HEK293 (cell line): ENCODE measurements at regions not wholly inside any gene's neighbourhood (a gene's known extent, or its start where the extent isn't known, plus 50 kb on each side); places are given as distances from the start of the nearest gene placed in this dataset.

Experiments used
- CTCF ChIA-PET: fragments of 350-600 bp; formaldehyde crosslinking; extraction: SDS; loops from one replicate; lab custom pipeline; 2021; ENCODE audit warnings: antibody characterized with exemption; lab: Yijun Ruan, JAX
- POLR2A ChIA-PET: fragments of 300-600 bp; formaldehyde crosslinking; extraction: SDS; loops from one replicate; lab custom pipeline; 2020; ENCODE audit warnings: antibody characterized with exemption, inconsistent platforms; lab: Yijun Ruan, JAX
- H3K27ac ChIP-seq: fragments of 200-500 bp; sonication (Bioruptor generic); 2 replicates; pipeline ENCODE4 v1.5.1; 2014; ENCODE audit warnings: low read depth, low read length, control low read depth, inconsistent platforms; ENCODE audit errors: extremely low read depth
- H3K36me3 ChIP-seq, 2 experiments: fragments of 200-500 bp in 1 of 2; sonication (Bioruptor generic) in 1 of 2; 1 replicate in 1 of 2; 2 replicates in 1 of 2; pipeline ENCODE4 v1.5.1; 2014 to 2017; ENCODE audit warnings: inconsistent platforms in 2 of 2, low read length in 2 of 2; ENCODE audit not compliant: control insufficient read depth in 2 of 2, insufficient read depth in 1 of 2
- H3K4me1 ChIP-seq: fragments of 200-500 bp; sonication (Bioruptor generic); 2 replicates; pipeline ENCODE4 v1.5.1; 2014; ENCODE audit warnings: mild to moderate bottlenecking, low read length, inconsistent platforms; ENCODE audit not compliant: control insufficient read depth, insufficient read depth
- H3K4me3 ChIP-seq: 2 replicates; pipeline ENCODE4 v1.5.1; 2011; ENCODE audit warnings: low read depth, mild to moderate bottlenecking, control low read depth, low read length, moderate library complexity
- H3K9me3 ChIP-seq: fragments of 200-500 bp; sonication (Bioruptor generic); 2 replicates; pipeline ENCODE4 v1.5.1; 2014; ENCODE audit warnings: low read depth, low read length, inconsistent platforms; ENCODE audit not compliant: control insufficient read depth, insufficient read depth
- BCL6B ChIP-seq: fragments of 450-650 bp; formaldehyde crosslinking; IDR thresholded peaks from 2 replicates; pipeline ENCODE4 v1.5.1; 2017; ENCODE audit warnings: missing biosample characterization, missing genetic modification characterization
- KLF10 ChIP-seq: fragments of 450-650 bp; IDR thresholded peaks from 2 replicates; pipeline ENCODE4 v1.5.1; 2018; ENCODE audit warnings: missing biosample characterization, mild to moderate bottlenecking, missing genetic modification characterization
- KLF17 ChIP-seq: fragments of 450-650 bp; formaldehyde crosslinking; IDR thresholded peaks from 2 replicates; pipeline ENCODE4 v1.5.1; 2016; ENCODE audit warnings: missing biosample characterization, missing genetic modification characterization
- KLF7 ChIP-seq: fragments of 450-650 bp; formaldehyde crosslinking; IDR thresholded peaks from 2 replicates; pipeline ENCODE4 v1.5.1; 2016; ENCODE audit warnings: missing biosample characterization, missing genetic modification characterization, borderline replicate concordance
- RBAK ChIP-seq: fragments of 450-650 bp; formaldehyde crosslinking; IDR thresholded peaks from 2 replicates; pipeline ENCODE4 v1.5.1; 2016; ENCODE audit warnings: missing biosample characterization, missing genetic modification characterization
- SETDB1 ChIP-seq: IDR thresholded peaks from one replicate; pipeline ENCODE4 v1.6.1; 2017; ENCODE audit warnings: mild to moderate bottlenecking, low read length, moderate library complexity, mixed read lengths; ENCODE audit not compliant: insufficient read length
- SP3 ChIP-seq: fragments of 450-650 bp; formaldehyde crosslinking; IDR thresholded peaks from 2 replicates; pipeline ENCODE4 v1.5.1; 2016; ENCODE audit warnings: missing biosample characterization, missing genetic modification characterization
- ZEB2 ChIP-seq: fragments of 450-650 bp; formaldehyde crosslinking; IDR thresholded peaks from 2 replicates; pipeline ENCODE4 v1.5.1; 2016; ENCODE audit warnings: missing biosample characterization, missing genetic modification characterization
- ZNF121 ChIP-seq: fragments of 450-650 bp; formaldehyde crosslinking; IDR thresholded peaks from 2 replicates; pipeline ENCODE4 v1.5.1; 2016; ENCODE audit warnings: missing biosample characterization, missing genetic modification characterization
- ZNF132 ChIP-seq: fragments of 450-650 bp; formaldehyde crosslinking; IDR thresholded peaks from 2 replicates; pipeline ENCODE4 v1.5.1; 2017; ENCODE audit warnings: missing biosample characterization, missing genetic modification characterization, borderline replicate concordance
- ZNF133 ChIP-seq: fragments of 450-650 bp; formaldehyde crosslinking; IDR thresholded peaks from 2 replicates; pipeline ENCODE4 v1.5.1; 2016; ENCODE audit warnings: missing biosample characterization, missing genetic modification characterization
- ZNF16 ChIP-seq: fragments of 450-650 bp; formaldehyde crosslinking; IDR thresholded peaks from 2 replicates; pipeline ENCODE4 v1.5.1; 2016; ENCODE audit warnings: low read depth, missing biosample characterization, missing genetic modification characterization
- ZNF184 ChIP-seq: fragments of 450-650 bp; IDR thresholded peaks from 2 replicates; pipeline ENCODE4 v1.5.1; 2018; ENCODE audit warnings: missing biosample characterization, mild to moderate bottlenecking, missing genetic modification characterization
- ZNF544 ChIP-seq: fragments of 450-650 bp; formaldehyde crosslinking; IDR thresholded peaks from 2 replicates; pipeline ENCODE4 v1.5.0; 2017; ENCODE audit warnings: missing biosample characterization, missing genetic modification characterization
- ZNF560 ChIP-seq: fragments of 450-650 bp; formaldehyde crosslinking; IDR thresholded peaks from 2 replicates; pipeline ENCODE4 v1.5.1; 2017; ENCODE audit warnings: missing biosample characterization, missing genetic modification characterization, borderline replicate concordance
- ZNF624 ChIP-seq: fragments of 450-650 bp; formaldehyde crosslinking; IDR thresholded peaks from 2 replicates; pipeline ENCODE4 v1.5.1; 2017; ENCODE audit warnings: missing biosample characterization, missing genetic modification characterization
- ZNF629 ChIP-seq: fragments of 450-650 bp; formaldehyde crosslinking; IDR thresholded peaks from 2 replicates; pipeline ENCODE4 v1.5.1; 2017; ENCODE audit warnings: missing biosample characterization, missing genetic modification characterization
- ZNF654 ChIP-seq: fragments of 450-650 bp; formaldehyde crosslinking; IDR thresholded peaks from 2 replicates; pipeline ENCODE4 v1.5.1; 2016; ENCODE audit warnings: low read depth, missing biosample characterization, missing genetic modification characterization
- ZNF704 ChIP-seq: fragments of 450-650 bp; formaldehyde crosslinking; IDR thresholded peaks from 2 replicates; pipeline ENCODE4 v1.5.1; 2016; ENCODE audit warnings: missing biosample characterization, missing genetic modification characterization
- ZNF843 ChIP-seq: fragments of 450-650 bp; formaldehyde crosslinking; IDR thresholded peaks from 2 replicates; pipeline ENCODE4 v1.5.1; 2016; ENCODE audit warnings: missing biosample characterization, missing genetic modification characterization
- TF ChIP-seq, protein P1 (sequence below): fragments of 450-650 bp; formaldehyde crosslinking; IDR thresholded peaks from 2 replicates; pipeline ENCODE4 v1.5.1; 2016; ENCODE audit warnings: missing biosample characterization, missing genetic modification characterization
- TF ChIP-seq, protein P2 (sequence below): fragments of 450-650 bp; formaldehyde crosslinking; IDR thresholded peaks from 2 replicates; pipeline ENCODE4 v1.5.1; 2017; ENCODE audit warnings: missing biosample characterization, mild to moderate bottlenecking, missing genetic modification characterization, moderate library complexity

DNA sequence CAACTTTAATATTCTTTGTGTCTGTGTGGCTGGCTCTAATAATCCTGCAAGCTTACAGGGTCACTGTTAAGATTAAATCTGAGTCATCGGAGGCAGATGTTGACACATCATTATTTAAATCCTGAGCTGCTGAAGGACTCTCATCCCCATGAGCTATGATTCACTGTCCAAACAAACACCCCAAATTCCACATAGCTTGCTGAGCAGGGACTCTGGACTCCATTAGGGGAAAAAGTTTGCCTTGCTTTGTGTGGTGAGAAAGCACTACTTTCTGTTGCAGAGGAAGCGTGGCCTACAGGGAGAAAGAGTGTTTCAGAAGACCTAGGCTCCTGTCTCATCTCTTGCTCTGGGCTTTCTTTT is 213.7 kb downstream of the PDCD6IP start (continued):
- TF ChIP-seq, protein P1, sequence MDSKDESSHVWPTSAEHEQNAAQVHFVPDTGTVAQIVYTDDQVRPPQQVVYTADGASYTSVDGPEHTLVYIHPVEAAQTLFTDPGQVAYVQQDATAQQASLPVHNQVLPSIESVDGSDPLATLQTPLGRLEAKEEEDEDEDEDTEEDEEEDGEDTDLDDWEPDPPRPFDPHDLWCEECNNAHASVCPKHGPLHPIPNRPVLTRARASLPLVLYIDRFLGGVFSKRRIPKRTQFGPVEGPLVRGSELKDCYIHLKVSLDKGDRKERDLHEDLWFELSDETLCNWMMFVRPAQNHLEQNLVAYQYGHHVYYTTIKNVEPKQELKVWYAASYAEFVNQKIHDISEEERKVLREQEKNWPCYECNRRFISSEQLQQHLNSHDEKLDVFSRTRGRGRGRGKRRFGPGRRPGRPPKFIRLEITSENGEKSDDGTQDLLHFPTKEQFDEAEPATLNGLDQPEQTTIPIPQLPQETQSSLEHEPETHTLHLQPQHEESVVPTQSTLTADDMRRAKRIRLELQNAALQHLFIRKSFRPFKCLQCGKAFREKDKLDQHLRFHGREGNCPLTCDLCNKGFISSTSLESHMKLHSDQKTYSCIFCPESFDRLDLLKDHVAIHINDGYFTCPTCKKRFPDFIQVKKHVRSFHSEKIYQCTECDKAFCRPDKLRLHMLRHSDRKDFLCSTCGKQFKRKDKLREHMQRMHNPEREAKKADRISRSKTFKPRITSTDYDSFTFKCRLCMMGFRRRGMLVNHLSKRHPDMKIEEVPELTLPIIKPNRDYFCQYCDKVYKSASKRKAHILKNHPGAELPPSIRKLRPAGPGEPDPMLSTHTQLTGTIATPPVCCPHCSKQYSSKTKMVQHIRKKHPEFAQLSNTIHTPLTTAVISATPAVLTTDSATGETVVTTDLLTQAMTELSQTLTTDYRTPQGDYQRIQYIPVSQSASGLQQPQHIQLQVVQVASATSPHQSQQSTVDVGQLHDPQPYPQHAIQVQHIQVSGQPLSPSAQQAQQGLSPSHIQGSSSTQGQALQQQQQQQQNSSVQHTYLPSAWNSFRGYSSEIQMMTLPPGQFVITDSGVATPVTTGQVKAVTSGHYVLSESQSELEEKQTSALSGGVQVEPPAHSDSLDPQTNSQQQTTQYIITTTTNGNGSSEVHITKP (tag by site-specific recombination): 0 out of 2 replicates have a peak, but pooled peaks have one; percentile 24
- TF ChIP-seq ZNF184 (tag by site-specific recombination) (peak; percentile 18; the same call in 1 of the 2 replicates), ZEB2 (tag by site-specific recombination) (peak; percentile 80), ZNF843 (tag by site-specific recombination) (peak; percentile 78), KLF10 (tag by site-specific recombination) (0 out of 2 replicates have a peak, but pooled peaks have one; percentile 33), ZNF560 (tag by site-specific recombination) (no peak), KLF17 (tag by site-specific recombination) (0 out of 2 replicates have a peak, but pooled peaks have one; percentile 32)

DNA sequence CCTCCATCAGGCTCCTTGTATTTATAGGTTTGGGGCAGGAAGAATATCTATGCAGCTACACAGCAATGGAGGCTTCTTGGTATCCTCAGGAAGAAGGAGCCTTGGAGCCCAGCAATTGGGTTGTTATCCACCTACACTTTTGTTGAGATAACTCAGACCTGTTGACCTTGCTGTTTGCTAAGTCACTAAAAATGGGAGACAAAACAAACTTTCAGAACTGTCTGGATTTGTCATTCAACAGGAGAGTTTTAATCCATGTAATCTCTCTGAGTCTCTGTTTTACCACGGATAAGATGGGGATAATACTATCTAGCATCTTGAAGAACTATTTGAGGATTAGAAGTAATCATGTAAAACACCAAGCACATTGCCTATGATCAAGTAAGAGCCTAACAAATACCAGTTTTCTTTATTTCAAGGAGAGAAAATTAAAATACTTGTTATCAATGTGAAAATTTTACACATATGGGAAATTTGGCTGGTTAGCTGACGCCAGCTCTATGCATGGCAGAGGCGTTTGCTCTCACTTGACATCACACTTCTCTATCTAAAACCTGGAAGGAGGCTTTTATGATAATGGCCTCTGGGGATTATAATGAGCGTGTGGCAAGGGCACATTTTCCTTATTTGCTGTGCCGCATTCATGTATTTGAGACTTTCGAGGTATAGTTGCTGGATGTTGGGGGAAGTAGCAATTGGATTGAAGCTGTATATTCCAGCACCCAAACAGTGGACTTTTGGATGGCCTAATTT is 215.6 kb downstream of the PDCD6IP start:
- Histone ChIP-seq H3K27ac (no peak overlapping the region), H3K36me3 (no peaks in the 10 kb centered on the region), H3K4me1 (peaks cover 3% of the 10 kb centered on the region), H3K9me3 (no peaks in the 10 kb centered on the region), H3K4me3 (no peak overlapping the region)
- TF ChIP-seq SP3 (no peak), ZNF132 (tag by site-specific recombination) (no peak), ZNF624 (no peak)
- ChIA-PET POLR2A (no interaction called here), CTCF (interaction anchor here (0.7 to 4.7 kb wide), 2 partner anchors 60 to 130 kb away, joined by 3 to 57 read pairs; no protein-coding TSS in a partner anchor)

DNA sequence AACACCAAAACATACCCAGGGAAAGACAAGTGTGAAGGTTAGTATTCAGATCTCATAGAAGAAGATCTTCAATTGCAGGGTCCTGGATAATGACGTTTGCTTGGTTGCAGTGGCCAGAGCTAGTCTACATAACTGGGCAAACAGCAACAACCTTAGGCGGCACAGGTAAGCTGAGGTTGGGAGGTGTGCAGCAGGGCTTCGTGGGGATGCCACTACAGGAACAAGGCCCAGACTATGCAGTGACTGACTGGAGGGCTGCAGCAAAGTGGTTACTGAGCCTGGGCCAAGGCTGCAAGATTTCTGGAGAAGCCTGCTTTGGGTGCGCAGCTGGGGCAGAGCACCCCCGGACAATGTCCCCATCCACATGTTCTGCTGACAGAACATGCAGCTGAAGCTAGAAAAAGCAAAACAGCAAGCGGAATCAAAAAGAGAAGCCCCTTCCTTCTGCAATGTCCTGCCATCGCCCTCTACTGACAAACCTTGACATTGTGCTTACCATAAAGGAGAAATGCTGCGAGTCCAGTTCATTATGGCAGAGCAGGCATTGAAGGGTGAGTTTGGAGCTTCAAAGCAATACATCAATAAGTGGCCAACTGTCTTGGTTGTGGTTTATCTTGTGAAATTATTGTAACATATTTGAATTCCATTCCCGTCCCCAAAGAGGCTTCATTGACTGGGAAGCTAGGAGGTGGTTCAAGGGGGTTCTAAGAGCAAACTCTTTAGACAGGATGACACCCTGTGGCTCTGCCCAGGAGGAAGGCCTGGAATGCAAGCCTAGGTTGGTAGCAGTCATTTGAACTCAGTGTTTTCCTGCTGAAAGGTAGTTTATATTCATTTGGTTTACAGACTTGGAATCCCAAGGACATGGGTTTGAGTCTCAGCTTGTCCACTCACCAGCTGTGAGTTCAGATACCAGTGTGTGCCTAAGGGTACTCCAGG is 217.0 kb downstream of the PDCD6IP start:
- no peaks in the 10 kb centered on the region for H3K9me3 ChIP-seq
- peaks cover 3% of the 10 kb centered on the region for H3K4me1 ChIP-seq
- H3K36me3 ChIP-seq: no peaks in the 10 kb centered on the region
- TF ChIP-seq ZNF704 (tag by site-specific recombination) (no peak), RBAK (tag by site-specific recombination) (no peak), ZNF16 (no peak), ZNF629 (tag by site-specific recombination) (no peak), BCL6B (tag by site-specific recombination) (no peak), ZNF654 (tag by site-specific recombination) (peak; percentile 59), ZNF133 (tag by site-specific recombination) (no peak), SETDB1 (peak; percentile 55), ZNF544 (tag by site-specific recombination) (no peak), KLF7 (tag by site-specific recombination) (no peak), ZNF121 (tag by site-specific recombination) (no peak)
- TF ChIP-seq, protein P2, sequence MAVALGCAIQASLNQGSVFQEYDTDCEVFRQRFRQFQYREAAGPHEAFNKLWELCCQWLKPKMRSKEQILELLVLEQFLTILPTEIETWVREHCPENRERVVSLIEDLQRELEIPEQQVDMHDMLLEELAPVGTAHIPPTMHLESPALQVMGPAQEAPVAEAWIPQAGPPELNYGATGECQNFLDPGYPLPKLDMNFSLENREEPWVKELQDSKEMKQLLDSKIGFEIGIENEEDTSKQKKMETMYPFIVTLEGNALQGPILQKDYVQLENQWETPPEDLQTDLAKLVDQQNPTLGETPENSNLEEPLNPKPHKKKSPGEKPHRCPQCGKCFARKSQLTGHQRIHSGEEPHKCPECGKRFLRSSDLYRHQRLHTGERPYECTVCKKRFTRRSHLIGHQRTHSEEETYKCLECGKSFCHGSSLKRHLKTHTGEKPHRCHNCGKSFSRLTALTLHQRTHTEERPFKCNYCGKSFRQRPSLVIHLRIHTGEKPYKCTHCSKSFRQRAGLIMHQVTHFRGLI (tag by site-specific recombination): no peak
- no peak overlapping the region for H3K4me3 ChIP-seq
- H3K27ac ChIP-seq: no peak overlapping the region
- POLR2A ChIA-PET: no interaction called here
- CTCF ChIA-PET: interaction anchor here (0.6 to 4.7 kb wide), 10 partner anchors 9 to 668 kb away, joined by 3 to 57 read pairs (median 4); no protein-coding TSS in a partner anchor
